ENCODE measurements at regions not wholly inside any gene's neighbourhood (a gene's known extent, or its start where the extent isn't known, plus 50 kb on each side); places are given as distances from the start of the nearest gene placed in this dataset.

GRCh38 chr2:219706823-219707281 lies 79.4 kb downstream of the SLC4A3 start:
- Histone ChIP-seq H2BK15ac (ENCODE audit: low read depth, poor library complexity, severe bottlenecking) (no peak overlapping the region), H3K14ac (ENCODE audit: low read length in 2 of 2) (no peak overlapping the region), H2AK5ac (ENCODE audit: low read length, severe bottlenecking) (no peak overlapping the region), H3K4me3 (ENCODE audit: insufficient read depth in 1 of 2, low read depth in 1 of 2, low read length in 2 of 2) (no peak overlapping the region), H3K23ac (ENCODE audit: low read length in 2 of 2) (no peak overlapping the region), H2BK120ac (ENCODE audit: low read depth, low read length) (no peak overlapping the region), H2BK12ac (ENCODE audit: low read length in 2 of 2) (no peak overlapping the region), H3K18ac (ENCODE audit: low read depth in 1 of 2, low read length in 2 of 2) (peak overlapping the region in 1 of 2 experiments; percentile 60), H3K4me1 (ENCODE audit: control insufficient read depth, insufficient read depth, low read depth, low read length) (peaks cover 6% of the 10 kb centered on the region), H3K27me3 (ENCODE audit: control insufficient read depth in 1 of 2, insufficient read depth in 1 of 2, low read length in 2 of 2) (peaks cover 0 to 25% of the 10 kb centered on the region in 2 experiments), H3K9me3 (ENCODE audit: control insufficient read depth, low read length) (no peaks in the 10 kb centered on the region), H4K91ac (ENCODE audit: low read length) (no peak overlapping the region), H3K4me2 (ENCODE audit: low read length, poor library complexity, severe bottlenecking) (no peak overlapping the region), H3K36me3 (ENCODE audit: control insufficient read depth in 1 of 2, insufficient read depth in 2 of 2, low read depth in 1 of 2, low read length in 2 of 2) (no peaks in the 10 kb centered on the region), H3K4ac (ENCODE audit: low read depth in 1 of 2, low read length in 2 of 2) (peak overlapping the region in 1 of 2 experiments; percentile 33), H3K79me1 (replicated peaks; ENCODE audit: low read length, poor library complexity, severe bottlenecking) (no peaks in the 10 kb centered on the region), H3K27ac (ENCODE audit: low read length, poor library complexity, severe bottlenecking) (no peak overlapping the region), H4K8ac (ENCODE audit: low read length) (peak overlapping the region; percentile 37), H3K9ac (ENCODE audit: low read length) (no peak overlapping the region), H2AFZ (ENCODE audit: low read depth, low read length) (no peak overlapping the region), H2BK5ac (ENCODE audit: low read depth, low read length, poor library complexity, severe bottlenecking) (no peak overlapping the region)
- WGBS: 98% methylated on average over 4 of the region's 4 CpGs
- DNase-seq: no peak

GRCh38 chr2:219707496-219708285 lies 80.3 kb downstream of the SLC4A3 start:
- Histone ChIP-seq H2BK120ac (ENCODE audit: low read depth, low read length) (no peak overlapping the region), H3K4ac (ENCODE audit: low read depth in 1 of 2, low read length in 2 of 2) (no peak overlapping the region), H3K4me1 (ENCODE audit: control insufficient read depth, insufficient read depth, low read depth, low read length) (peaks cover 6% of the 10 kb centered on the region), H3K36me3 (ENCODE audit: control insufficient read depth in 1 of 2, insufficient read depth in 2 of 2, low read depth in 1 of 2, low read length in 2 of 2) (no peaks in the 10 kb centered on the region), H3K18ac (ENCODE audit: low read depth in 1 of 2, low read length in 2 of 2) (no peak overlapping the region), H3K9ac (ENCODE audit: low read length) (no peak overlapping the region), H3K27me3 (ENCODE audit: control insufficient read depth in 1 of 2, insufficient read depth in 1 of 2, low read length in 2 of 2) (peaks cover 0 to 25% of the 10 kb centered on the region in 2 experiments), H3K14ac (ENCODE audit: low read length in 2 of 2) (no peak overlapping the region), H4K91ac (ENCODE audit: low read length) (no peak overlapping the region), H3K4me2 (ENCODE audit: low read length, poor library complexity, severe bottlenecking) (no peak overlapping the region), H2AFZ (ENCODE audit: low read depth, low read length) (no peak overlapping the region), H3K23ac (ENCODE audit: low read length in 2 of 2) (no peak overlapping the region), H3K9me3 (ENCODE audit: control insufficient read depth, low read length) (no peaks in the 10 kb centered on the region), H3K79me1 (replicated peaks; ENCODE audit: low read length, poor library complexity, severe bottlenecking) (no peaks in the 10 kb centered on the region), H2BK5ac (ENCODE audit: low read depth, low read length, poor library complexity, severe bottlenecking) (no peak overlapping the region), H2BK15ac (ENCODE audit: low read depth, poor library complexity, severe bottlenecking) (no peak overlapping the region), H4K8ac (ENCODE audit: low read length) (no peak overlapping the region), H3K4me3 (ENCODE audit: insufficient read depth in 1 of 2, low read depth in 1 of 2, low read length in 2 of 2) (no peak overlapping the region), H2AK5ac (ENCODE audit: low read length, severe bottlenecking) (no peak overlapping the region), H2BK12ac (ENCODE audit: low read length in 2 of 2) (no peak overlapping the region), H3K27ac (ENCODE audit: low read length, poor library complexity, severe bottlenecking) (no peak overlapping the region)
- DNase-seq: peak; percentile 49
- WGBS: 81% methylated on average over 4 of the region's 4 CpGs

GRCh38 chr2:219709331-219709761 lies 81.9 kb downstream of the SLC4A3 start:
- Histone ChIP-seq H2BK15ac (ENCODE audit: low read depth, poor library complexity, severe bottlenecking) (no peak overlapping the region), H3K4me2 (ENCODE audit: low read length, poor library complexity, severe bottlenecking) (no peak overlapping the region), H3K79me1 (replicated peaks; ENCODE audit: low read length, poor library complexity, severe bottlenecking) (no peaks in the 10 kb centered on the region), H3K36me3 (ENCODE audit: control insufficient read depth in 1 of 2, insufficient read depth in 2 of 2, low read depth in 1 of 2, low read length in 2 of 2) (no peaks in the 10 kb centered on the region), H2BK120ac (ENCODE audit: low read depth, low read length) (no peak overlapping the region), H3K27me3 (ENCODE audit: control insufficient read depth in 1 of 2, insufficient read depth in 1 of 2, low read length in 2 of 2) (peaks cover 0 to 16% of the 10 kb centered on the region in 2 experiments), H3K9ac (ENCODE audit: low read length) (no peak overlapping the region), H3K14ac (ENCODE audit: low read length in 2 of 2) (no peak overlapping the region), H2AFZ (ENCODE audit: low read depth, low read length) (no peak overlapping the region), H3K9me3 (ENCODE audit: control insufficient read depth, low read length) (no peaks in the 10 kb centered on the region), H2AK5ac (ENCODE audit: low read length, severe bottlenecking) (no peak overlapping the region), H3K4me3 (ENCODE audit: insufficient read depth in 1 of 2, low read depth in 1 of 2, low read length in 2 of 2) (no peak overlapping the region), H4K91ac (ENCODE audit: low read length) (no peak overlapping the region), H4K8ac (ENCODE audit: low read length) (no peak overlapping the region), H2BK12ac (ENCODE audit: low read length in 2 of 2) (no peak overlapping the region), H2BK5ac (ENCODE audit: low read depth, low read length, poor library complexity, severe bottlenecking) (no peak overlapping the region), H3K4me1 (ENCODE audit: control insufficient read depth, insufficient read depth, low read depth, low read length) (peaks cover 6% of the 10 kb centered on the region), H3K4ac (ENCODE audit: low read depth in 1 of 2, low read length in 2 of 2) (no peak overlapping the region), H3K27ac (ENCODE audit: low read length, poor library complexity, severe bottlenecking) (no peak overlapping the region), H3K18ac (ENCODE audit: low read depth in 1 of 2, low read length in 2 of 2) (no peak overlapping the region), H3K23ac (ENCODE audit: low read length in 2 of 2) (no peak overlapping the region)
- DNase-seq: peak; percentile 64
- 11% methylated on average over 2 of the region's 2 CpGs for WGBS

- Histone ChIP-seq H3K4me1 (ENCODE audit: control insufficient read depth, insufficient read depth, low read depth, low read length) (no peaks in the 10 kb centered on the region), H2BK120ac (ENCODE audit: low read depth, low read length) (no peak overlapping the region), H3K4ac (ENCODE audit: low read depth in 1 of 2, low read length in 2 of 2) (no peak overlapping the region), H4K8ac (ENCODE audit: low read length) (no peak overlapping the region), H3K79me1 (replicated peaks; ENCODE audit: low read length, poor library complexity, severe bottlenecking) (no peaks in the 10 kb centered on the region), H3K27ac (ENCODE audit: low read length, poor library complexity, severe bottlenecking) (no peak overlapping the region), H2AFZ (ENCODE audit: low read depth, low read length) (no peak overlapping the region), H2AK5ac (ENCODE audit: low read length, severe bottlenecking) (no peak overlapping the region), H3K18ac (ENCODE audit: low read depth in 1 of 2, low read length in 2 of 2) (no peak overlapping the region), H2BK5ac (ENCODE audit: low read depth, low read length, poor library complexity, severe bottlenecking) (no peak overlapping the region), H3K36me3 (ENCODE audit: control insufficient read depth in 1 of 2, insufficient read depth in 2 of 2, low read depth in 1 of 2, low read length in 2 of 2) (no peaks in the 10 kb centered on the region), H3K4me3 (ENCODE audit: insufficient read depth in 1 of 2, low read depth in 1 of 2, low read length in 2 of 2) (no peak overlapping the region), H3K27me3 (ENCODE audit: control insufficient read depth in 1 of 2, insufficient read depth in 1 of 2, low read length in 2 of 2) (peaks cover 0 to 9% of the 10 kb centered on the region in 2 experiments), H4K91ac (ENCODE audit: low read length) (no peak overlapping the region), H3K9me3 (ENCODE audit: control insufficient read depth, low read length) (no peaks in the 10 kb centered on the region), H2BK15ac (ENCODE audit: low read depth, poor library complexity, severe bottlenecking) (no peak overlapping the region), H3K9ac (ENCODE audit: low read length) (no peak overlapping the region), H3K14ac (ENCODE audit: low read length in 2 of 2) (no peak overlapping the region), H3K4me2 (ENCODE audit: low read length, poor library complexity, severe bottlenecking) (no peak overlapping the region), H2BK12ac (ENCODE audit: low read length in 2 of 2) (no peak overlapping the region), H3K23ac (ENCODE audit: low read length in 2 of 2) (no peak overlapping the region)
- peak; percentile 54 for DNase-seq
- 66% methylated on average over 1 of the region's 1 CpG for WGBS
These were observed 85.7 kb downstream of the SLC4A3 start for GRCh38 chr2:219713110-219713509.

All from mesenchymal stem cell (in vitro differentiated cells and primary cell).